Endothelial cell of umbilical vein (primary cell): ENCODE measurements at regions not wholly inside any gene's neighbourhood (a gene's known extent, or its start where the extent isn't known, plus 50 kb on each side); places are given as distances from the start of the nearest gene placed in this dataset.

Experiments
- BruUV-seq: library from RNA; stranded (reverse); fragments of 400-500 nt; replicated peaks from 2 replicates; lab custom pipeline; 2021; lab: Mats Ljungman, UMichigan
- CTCF ChIA-PET: fragments of 300-600, 350-600 bp; sonication (Branson Sonifier 250); formaldehyde crosslinking; loops from one replicate; lab custom pipeline; 2021; ENCODE audit warnings: antibody characterized with exemption, inconsistent platforms; lab: Charles Lee
- POLR2A ChIA-PET: fragments of 300-600, 350-600 bp; sonication (Branson Sonifier 250); formaldehyde crosslinking; loops from one replicate; lab custom pipeline; 2021; ENCODE audit warnings: antibody characterized with exemption, inconsistent platforms; lab: Charles Lee
- DNase-seq: peaks from one replicate; pipeline ENCODE4 v3.0.0-alpha.2; 2011; ENCODE audit warnings: low read depth, low spot score
- FAIRE-seq: peaks from 2 replicates; lab custom pipeline; 2011; peaks lifted over from hg19 to GRCh38; lab: Jason Lieb, UNC
- H2AFZ ChIP-seq: 2 replicates; pipeline ENCODE4 v1.6.0; 2012; ENCODE audit warnings: low read depth, low read length, control low read depth, inconsistent platforms
- H3K27ac ChIP-seq: 2 replicates; pipeline ENCODE4 v1.5.1; 2011; ENCODE audit warnings: low read depth, mild to moderate bottlenecking, control low read depth, low read length, moderate library complexity; ENCODE audit not compliant: insufficient read depth
- H3K27me3 ChIP-seq, 2 experiments: 2 replicates each; pipeline versions ENCODE4 v1.6.0 to v1.6.1; 2011; ENCODE audit warnings: low read length in 2 of 2, mixed read lengths in 1 of 2; ENCODE audit not compliant: control insufficient read depth in 2 of 2, insufficient read depth in 2 of 2
- H3K36me3 ChIP-seq, 2 experiments: 2 replicates in 1 of 2; 3 replicates in 1 of 2; pipeline ENCODE4 v1.5.1; 2011; ENCODE audit warnings: low read length in 2 of 2, mild to moderate bottlenecking in 1 of 2, moderate library complexity in 1 of 2; ENCODE audit not compliant: control insufficient read depth in 2 of 2, insufficient read depth in 2 of 2; ENCODE audit errors: extremely low read depth in 1 of 2
- H3K4me1 ChIP-seq: 3 replicates; pipeline ENCODE4 v1.5.1; 2011; ENCODE audit warnings: mild to moderate bottlenecking, low read length; ENCODE audit not compliant: control insufficient read depth, insufficient read depth; ENCODE audit errors: extremely low read depth
- H3K4me2 ChIP-seq: 2 replicates; pipeline ENCODE4 v1.6.1; 2011; ENCODE audit warnings: low read length, control low read depth, mixed read lengths; ENCODE audit not compliant: insufficient read depth
- H3K4me3 ChIP-seq, 3 experiments: fragments of 200-600 bp in 1 of 3; sonication (generic), shearing (Covaris generic) in 1 of 3; replicated peaks in 1 of 3; 2 replicates each; pipeline ENCODE4 v1.5.1; 2011 to 2016; ENCODE audit warnings: control low read depth in 3 of 3, low read length in 3 of 3, mild to moderate bottlenecking in 2 of 3, inconsistent platforms in 1 of 3, low read depth in 1 of 3, moderate library complexity in 1 of 3; ENCODE audit not compliant: insufficient read depth in 1 of 3
- H3K79me2 ChIP-seq: 2 replicates; pipeline ENCODE4 v1.6.0; 2012; ENCODE audit warnings: low read length, inconsistent platforms; ENCODE audit not compliant: control insufficient read depth, insufficient read depth
- H3K9ac ChIP-seq: replicated peaks from 2 replicates; pipeline ENCODE3; 2011; ENCODE audit warnings: low read length, control low read depth; ENCODE audit not compliant: insufficient read depth; ENCODE audit errors: extremely low read depth
- H3K9me1 ChIP-seq: replicated peaks from 3 replicates; pipeline ENCODE4 v1.6.0; 2011; ENCODE audit warnings: mild to moderate bottlenecking, low read length; ENCODE audit not compliant: control insufficient read depth, insufficient read depth; ENCODE audit errors: extremely low read depth
- H3K9me3 ChIP-seq: replicated peaks from 2 replicates; pipeline ENCODE4 v1.5.1; 2012; ENCODE audit warnings: low read length, inconsistent platforms; ENCODE audit not compliant: control insufficient read depth, insufficient read depth
- H4K20me1 ChIP-seq: replicated peaks from 2 replicates; pipeline ENCODE3; 2011; ENCODE audit warnings: mild to moderate bottlenecking, low read length; ENCODE audit not compliant: control insufficient read depth, insufficient read depth; ENCODE audit errors: extremely low read depth
- EZH2 ChIP-seq: IDR thresholded peaks from 2 replicates; pipeline ENCODE4 v1.6.1; 2012; ENCODE audit warnings: borderline replicate concordance, low read depth, mild to moderate bottlenecking, moderate library complexity, low read length, inconsistent platforms; ENCODE audit not compliant: severe bottlenecking
- FOS ChIP-seq: IDR thresholded peaks from 2 replicates; pipeline ENCODE4 v1.6.1; 2011; ENCODE audit warnings: mild to moderate bottlenecking, low read length, moderate library complexity, borderline replicate concordance; ENCODE audit not compliant: insufficient read depth
- GATA2 ChIP-seq: IDR thresholded peaks from 2 replicates; pipeline ENCODE4 v1.7.0; 2011; ENCODE audit warnings: low read depth, mild to moderate bottlenecking, moderate library complexity, mixed read lengths, low read length; ENCODE audit not compliant: insufficient read length, insufficient read depth
- JUN ChIP-seq: IDR thresholded peaks from 2 replicates; pipeline ENCODE4 v1.6.1; 2011; ENCODE audit warnings: borderline replicate concordance, low read depth; ENCODE audit not compliant: insufficient read length, insufficient read depth
- MYC ChIP-seq: IDR thresholded peaks from one replicate; pipeline ENCODE4 v1.6.1; 2011; ENCODE audit warnings: mild to moderate bottlenecking, low read depth, low read length
- POLR2A ChIP-seq: IDR thresholded peaks from 2 replicates; pipeline ENCODE4 v1.6.1; 2012; ENCODE audit warnings: low read depth, mild to moderate bottlenecking, control low read depth, low read length
- POLR2AphosphoS5 ChIP-seq: IDR thresholded peaks from 2 replicates; pipeline ENCODE4 v1.6.1; 2012; ENCODE audit warnings: low read depth, mild to moderate bottlenecking, control low read depth, low read length, moderate library complexity; ENCODE audit not compliant: insufficient read depth
- dilution Hi-C: fragments of 300-500 bp; cut with MboI; formaldehyde crosslinking; loops from one replicate; pipeline ENCODE4 v1.15.0; 2019; ENCODE audit warnings: low sequenced_read_pairs; ENCODE audit not compliant: extremely low pct_ligation_motif_present
- intact Hi-C: fragments of 100-400 bp; cut with micrococcal nuclease; formaldehyde crosslinking; loops from one replicate; pipeline ENCODE4 v1.10.0; 2022
- TF ChIP-seq, protein P1 (sequence below): IDR thresholded peaks from 2 replicates; pipeline ENCODE4 v1.6.1; 2011; ENCODE audit not compliant: insufficient read depth, insufficient read length
- TF ChIP-seq, protein P2 (sequence below), 2 donors: IDR thresholded peaks; 1 replicate in 1 of 2; 2 replicates in 1 of 2; pipeline ENCODE4 v1.5.1; 2011; ENCODE audit warnings: low read length in 2 of 2, mild to moderate bottlenecking in 2 of 2, moderate library complexity in 2 of 2, control low read depth in 1 of 2, inconsistent platforms in 1 of 2, low read depth in 1 of 2; ENCODE audit not compliant: insufficient read depth in 1 of 2; ENCODE audit errors: extremely low read depth in 1 of 2

GRCh38 chr5:98320343-98320742 lies 453.1 kb upstream of the RGMB start:
- H3K4me2 ChIP-seq: no peak overlapping the region
- TF ChIP-seq EZH2: no peak
- TF ChIP-seq, protein P1, sequence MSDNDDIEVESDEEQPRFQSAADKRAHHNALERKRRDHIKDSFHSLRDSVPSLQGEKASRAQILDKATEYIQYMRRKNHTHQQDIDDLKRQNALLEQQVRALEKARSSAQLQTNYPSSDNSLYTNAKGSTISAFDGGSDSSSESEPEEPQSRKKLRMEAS: no peak
- TF ChIP-seq, protein P2, sequence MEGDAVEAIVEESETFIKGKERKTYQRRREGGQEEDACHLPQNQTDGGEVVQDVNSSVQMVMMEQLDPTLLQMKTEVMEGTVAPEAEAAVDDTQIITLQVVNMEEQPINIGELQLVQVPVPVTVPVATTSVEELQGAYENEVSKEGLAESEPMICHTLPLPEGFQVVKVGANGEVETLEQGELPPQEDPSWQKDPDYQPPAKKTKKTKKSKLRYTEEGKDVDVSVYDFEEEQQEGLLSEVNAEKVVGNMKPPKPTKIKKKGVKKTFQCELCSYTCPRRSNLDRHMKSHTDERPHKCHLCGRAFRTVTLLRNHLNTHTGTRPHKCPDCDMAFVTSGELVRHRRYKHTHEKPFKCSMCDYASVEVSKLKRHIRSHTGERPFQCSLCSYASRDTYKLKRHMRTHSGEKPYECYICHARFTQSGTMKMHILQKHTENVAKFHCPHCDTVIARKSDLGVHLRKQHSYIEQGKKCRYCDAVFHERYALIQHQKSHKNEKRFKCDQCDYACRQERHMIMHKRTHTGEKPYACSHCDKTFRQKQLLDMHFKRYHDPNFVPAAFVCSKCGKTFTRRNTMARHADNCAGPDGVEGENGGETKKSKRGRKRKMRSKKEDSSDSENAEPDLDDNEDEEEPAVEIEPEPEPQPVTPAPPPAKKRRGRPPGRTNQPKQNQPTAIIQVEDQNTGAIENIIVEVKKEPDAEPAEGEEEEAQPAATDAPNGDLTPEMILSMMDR (IDR thresholded peaks at IDR 0.05; ENCODE audit: extremely low read depth in 1 of 2, insufficient read depth in 1 of 2, low read depth in 1 of 2, low read length in 2 of 2): no peak
- TF ChIP-seq POLR2A: no peak
- no peak for TF ChIP-seq POLR2AphosphoS5
- TF ChIP-seq GATA2: no peak
- TF ChIP-seq MYC: no peak
- no peak for TF ChIP-seq FOS
- TF ChIP-seq JUN: no peak
- POLR2A ChIA-PET: no interaction called here

More at GRCh38 chr5:98320343-98320742, 453.1 kb upstream of the RGMB start:
- H3K27me3 ChIP-seq: no peaks in the 10 kb centered on the region
- no peak overlapping the region for H2AFZ ChIP-seq
- no peaks in the 10 kb centered on the region for H3K9me3 ChIP-seq
- no TSS peak for BruUV-seq
- no peaks in the 10 kb centered on the region for H3K36me3 ChIP-seq
- no peak for DNase-seq
- H3K4me1 ChIP-seq: no peaks in the 10 kb centered on the region
- no peak overlapping the region for H3K4me3 ChIP-seq
- no peaks in the 10 kb centered on the region for H4K20me1 ChIP-seq
- H3K9me1 ChIP-seq: no peaks in the 10 kb centered on the region
- no peaks in the 10 kb centered on the region for H3K79me2 ChIP-seq
- H3K27ac ChIP-seq: no peak overlapping the region
- intact Hi-C loops (no loop called here), dilution Hi-C loops (no loop called here)
- no peak overlapping the region for H3K9ac ChIP-seq
- FAIRE-seq: no peak
- CTCF ChIA-PET: interaction anchor here (0.8 to 2.2 kb wide), 3 partner anchors 10 to 1000 kb away, joined by 3 to 6 read pairs (median 4); no protein-coding TSS in a partner anchor
